Stomach (tissue), 8 donors: ENCODE measurements at regions not wholly inside any gene's neighbourhood (a gene's known extent, or its start where the extent isn't known, plus 50 kb on each side); places are given as distances from the start of the nearest gene placed in this dataset.

ENCODE experiments used
- DNase-seq, 2 donors: peaks; one replicate each; pipeline versions ENCODE4 v3.0.0 to v3.0.0-alpha.2; 2013 to 2019
- H3K27ac ChIP-seq, 5 donors: fragments of 200-600 bp in 4 of 5; sonication (generic) in 4 of 5; one replicate each; pipeline ENCODE4 v1.5.1; 2013 to 2019; ENCODE audit warnings: mild to moderate bottlenecking in 1 of 5, moderate library complexity in 1 of 5
- H3K27me3 ChIP-seq, 3 donors: fragments of 200-600 bp; sonication (generic); one replicate each; pipeline ENCODE4 v1.5.1; 2017 to 2019; ENCODE audit warnings: mixed run types in 1 of 3
- H3K36me3 ChIP-seq, 4 donors: fragments of 200-600 bp; sonication (generic); 1 replicate in 3 of 4; 2 replicates in 1 of 4; pipeline ENCODE4 v1.5.1; 2016 to 2019
- H3K4me1 ChIP-seq, 4 donors: fragments of 200-600 bp; sonication (generic); one replicate each; pipeline ENCODE4 v1.5.1; 2016 to 2019
- H3K4me3 ChIP-seq, 4 donors: fragments of 200-600 bp; sonication (generic) in 3 of 4; one replicate each; pipeline ENCODE4 v1.5.1; 2016 to 2019; ENCODE audit warnings: mild to moderate bottlenecking in 1 of 4
- H3K9me3 ChIP-seq, 4 donors: fragments of 200-600 bp; sonication (generic); one replicate each; pipeline ENCODE4 v1.5.1; 2016 to 2019
- CTCF ChIP-seq, 7 experiments: fragments of 450-650 bp in 4 of 7; fragments of 200-600 bp in 3 of 7; sonication (generic) in 3 of 7; IDR thresholded peaks; one replicate each; pipeline ENCODE4 v1.5.1; 2016 to 2019; ENCODE audit warnings: antibody characterized with exemption in 7 of 7, control low read depth in 2 of 7, mild to moderate bottlenecking in 1 of 7
- EP300 ChIP-seq: sonication (generic); formaldehyde crosslinking; IDR thresholded peaks from one replicate; pipeline ENCODE4 v1.6.1; 2017; ENCODE audit warnings: antibody characterized with exemption
- POLR2A ChIP-seq, 4 donors: fragments of 450-650 bp; IDR thresholded peaks; one replicate each; pipeline ENCODE4 v1.6.1; 2016; ENCODE audit warnings: antibody characterized with exemption in 4 of 4, control low read depth in 2 of 4, mild to moderate bottlenecking in 1 of 4, moderate library complexity in 1 of 4
- POLR2AphosphoS5 ChIP-seq, 3 donors: sonication (generic); formaldehyde crosslinking; IDR thresholded peaks; one replicate each; pipeline ENCODE4 v1.6.1; 2016; ENCODE audit warnings: antibody characterized with exemption in 3 of 3
- WGBS, 5 donors: extraction: QIAGEN DNeasy Blood & Tissue Kit in 3 of 5; methylation state at CpG; one replicate each; pipeline versions ENCODE4 v1.1.5 to v1.1.7; 2013 to 2018; 5-methylcytosine and 5-hydroxymethylcytosine counted together
- intact Hi-C: fragments of 100-400 bp; cut with DNase I; formaldehyde crosslinking; loops from one replicate; pipeline ENCODE4 v1.15.1; 2023; ENCODE audit warnings: low total_unique reads
- donor health status: healthy with polysubstance abuse.
- donor health status: Bipolar disorder and iron deficiency.
- donor health status: healthy.

GRCh38 chr14:76974365-76974764, 54.1 kb downstream of the IRF2BPL start:
- WGBS, 5 donors, result 62 to 74% (median 70%) methylated on average over 2 of the region's 2 CpGs
- intact Hi-C loops, result no loop called here
- Histone ChIP-seq H3K9me3 (no peaks in the 10 kb centered on the region), H3K27ac (no peak overlapping the region), H3K4me3 (no peak overlapping the region), H3K36me3 (no peaks in the 10 kb centered on the region), H3K4me1 (peaks cover 0 to 27% (median 4%) of the 10 kb centered on the region in 4 donors), H3K27me3 (no peaks in the 10 kb centered on the region)
- DNase-seq, result no peak
- TF ChIP-seq POLR2A (IDR thresholded peaks at IDR 0.05) (no peak), CTCF (IDR thresholded peaks at IDR 0.05) (no peak), POLR2AphosphoS5 (IDR thresholded peaks at IDR 0.05) (no peak), EP300 (no peak)

- Histone ChIP-seq H3K4me1 (peaks cover 0 to 17% (median 2%) of the 10 kb centered on the region in 4 donors), H3K27ac (no peak overlapping the region), H3K27me3 (no peaks in the 10 kb centered on the region), H3K9me3 (no peaks in the 10 kb centered on the region), H3K36me3 (no peaks in the 10 kb centered on the region), H3K4me3 (no peak overlapping the region)
- DNase-seq, result no peak
- WGBS, 5 donors, result 73 to 90% (median 78%) methylated on average over 6 of the region's 6 CpGs
- no peak for TF ChIP-seq EP300
- TF ChIP-seq POLR2A (IDR thresholded peaks at IDR 0.05), result no peak
- TF ChIP-seq CTCF (IDR thresholded peaks at IDR 0.05), result no peak
- TF ChIP-seq POLR2AphosphoS5 (IDR thresholded peaks at IDR 0.05), result no peak
- intact Hi-C loops, result no loop called here
These were observed 57.0 kb downstream of the IRF2BPL start for GRCh38 chr14:76971549-76971948.

- TF ChIP-seq POLR2AphosphoS5 (IDR thresholded peaks at IDR 0.05) (no peak), EP300 (no peak), POLR2A (IDR thresholded peaks at IDR 0.05) (no peak), CTCF (IDR thresholded peaks at IDR 0.05) (no peak)
- Histone ChIP-seq H3K36me3 (no peaks in the 10 kb centered on the region), H3K4me1 (peaks cover 0 to 22% (median 9%) of the 10 kb centered on the region in 4 donors), H3K27me3 (no peaks in the 10 kb centered on the region), H3K9me3 (no peaks in the 10 kb centered on the region), H3K4me3 (no peak overlapping the region), H3K27ac (no peak overlapping the region)
- WGBS, 5 donors, result 65 to 84% (median 77%) methylated on average over 14 to 16 of the region's 16 CpGs
- intact Hi-C loops, result no loop called here
- DNase-seq, result peak; percentile 47 to 51
These were observed 59.9 kb downstream of the IRF2BPL start for GRCh38 chr14:76968621-76969063.

- no peaks in the 10 kb centered on the region for H3K27me3 ChIP-seq
- H3K36me3 ChIP-seq, result no peaks in the 10 kb centered on the region
- no peak overlapping the region for H3K4me3 ChIP-seq
- no peaks in the 10 kb centered on the region for H3K9me3 ChIP-seq
- intact Hi-C loops, result no loop called here
- DNase-seq, result no peak
- peaks cover under 1 to 30% (median 14%) of the 10 kb centered on the region in 4 donors for H3K4me1 ChIP-seq
- H3K27ac ChIP-seq, result no peak overlapping the region
- whole genome bisulfite sequencing, 5 donors, result 84 to 97% (median 94%) methylated on average over 7 of the region's 7 CpGs
- TF ChIP-seq POLR2AphosphoS5 (IDR thresholded peaks at IDR 0.05) (no peak), POLR2A (IDR thresholded peaks at IDR 0.05) (no peak), EP300 (no peak), CTCF (IDR thresholded peaks at IDR 0.05) (no peak)
These were observed 60.7 kb downstream of the IRF2BPL start for GRCh38 chr14:76967788-76968187.
